ENCODE measurements at regions not wholly inside any gene's neighbourhood (a gene's known extent, or its start where the extent isn't known, plus 50 kb on each side); places are given as distances from the start of the nearest gene placed in this dataset.

DNA sequence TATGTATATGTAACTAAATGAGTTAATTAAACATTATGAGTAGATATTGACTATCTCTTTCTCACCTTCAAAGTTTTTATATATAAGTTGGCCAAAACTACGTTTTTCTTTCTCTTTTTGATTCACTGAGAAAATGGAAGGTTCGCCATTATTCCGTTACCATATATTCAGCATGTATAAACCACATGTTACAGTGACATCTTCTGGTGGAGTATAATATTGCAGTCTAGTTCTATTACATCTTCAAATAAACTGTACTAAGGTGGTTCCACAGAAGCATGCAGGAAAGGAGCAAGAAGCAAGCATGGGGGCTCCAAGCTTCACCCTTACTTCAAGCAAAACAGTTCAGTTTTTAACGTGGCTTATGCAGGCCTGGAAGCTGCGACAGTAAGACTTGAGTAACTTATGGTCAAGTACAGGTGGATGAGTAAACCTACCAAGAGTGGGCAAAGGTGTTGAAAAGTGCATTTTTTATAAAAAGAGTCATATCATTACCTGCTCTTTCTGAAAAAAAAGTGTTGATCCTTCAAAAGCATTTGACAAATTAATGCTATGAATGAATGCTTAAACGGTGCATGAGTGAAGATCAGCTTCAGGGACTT, 129.8 kb upstream of the RAB6C start:
- Histone ChIP-seq H3K9me3 (no peaks in the 10 kb centered on the region), H3K9ac (no peak overlapping the region), H2AFZ (ENCODE audit: low read depth) (no peak overlapping the region), H3K27ac (ENCODE audit: low read depth in 2 of 2, low read length in 1 of 2) (no peak overlapping the region), H3K36me3 (replicated peaks in 1 of 2; ENCODE audit: control insufficient read depth in 1 of 2, insufficient read depth in 2 of 2, low read length in 1 of 2) (no peaks in the 10 kb centered on the region), H3K27me3 (ENCODE audit: insufficient read depth) (no peaks in the 10 kb centered on the region; the same call in 1 of the 2 replicates), H4K20me1 (ENCODE audit: insufficient read depth) (no peaks in the 10 kb centered on the region), H3K4me3 (ENCODE audit: low read depth in 2 of 2, low read length in 1 of 2) (peak overlapping the region in 1 of 2 experiments; percentile 20; a peak in 1 of 4 replicates), H3K79me2 (ENCODE audit: insufficient read depth) (no peaks in the 10 kb centered on the region), H3K9me2 (no peaks in the 10 kb centered on the region), H3F3A (replicated peaks; ENCODE audit: insufficient read depth) (no peaks in the 10 kb centered on the region), H3K4me2 (no peak overlapping the region), H3K4me1 (ENCODE audit: control insufficient read depth in 1 of 2, insufficient read depth in 2 of 2, low read depth in 1 of 2, low read length in 1 of 2) (no peaks in the 10 kb centered on the region)
- DNase-seq: peak; percentile 60
- ChIA-PET CTCF (interaction anchor here (0.8 to 2.3 kb wide), 14 partner anchors 9 to 1113 kb away, joined by 3 to 10 read pairs (median 4); no protein-coding TSS in a partner anchor), POLR2A (no interaction called here)
- WGBS (ENCODE audit: low lambda C conversion rate): 4% methylated on average over 6 of the region's 6 CpGs
- peak; percentile 90 for TF ChIP-seq RAD21 (IDR thresholded peaks at IDR 0.05; ENCODE audit: low read length)
- TF ChIP-seq, protein P1, sequence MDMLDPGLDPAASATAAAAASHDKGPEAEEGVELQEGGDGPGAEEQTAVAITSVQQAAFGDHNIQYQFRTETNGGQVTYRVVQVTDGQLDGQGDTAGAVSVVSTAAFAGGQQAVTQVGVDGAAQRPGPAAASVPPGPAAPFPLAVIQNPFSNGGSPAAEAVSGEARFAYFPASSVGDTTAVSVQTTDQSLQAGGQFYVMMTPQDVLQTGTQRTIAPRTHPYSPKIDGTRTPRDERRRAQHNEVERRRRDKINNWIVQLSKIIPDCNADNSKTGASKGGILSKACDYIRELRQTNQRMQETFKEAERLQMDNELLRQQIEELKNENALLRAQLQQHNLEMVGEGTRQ (IDR thresholded peaks at IDR 0.05; ENCODE audit: borderline replicate concordance, low read depth, low read length): no peak
- TF ChIP-seq SIN3A (IDR thresholded peaks at IDR 0.05; ENCODE audit: borderline replicate concordance, low read depth, low read length): no peak
- peak; percentile 55; the same call in 1 of the 2 replicates for TF ChIP-seq SMC3 (IDR thresholded peaks at IDR 0.05; ENCODE audit: low read depth, low read length)
- TF ChIP-seq, protein P2, sequence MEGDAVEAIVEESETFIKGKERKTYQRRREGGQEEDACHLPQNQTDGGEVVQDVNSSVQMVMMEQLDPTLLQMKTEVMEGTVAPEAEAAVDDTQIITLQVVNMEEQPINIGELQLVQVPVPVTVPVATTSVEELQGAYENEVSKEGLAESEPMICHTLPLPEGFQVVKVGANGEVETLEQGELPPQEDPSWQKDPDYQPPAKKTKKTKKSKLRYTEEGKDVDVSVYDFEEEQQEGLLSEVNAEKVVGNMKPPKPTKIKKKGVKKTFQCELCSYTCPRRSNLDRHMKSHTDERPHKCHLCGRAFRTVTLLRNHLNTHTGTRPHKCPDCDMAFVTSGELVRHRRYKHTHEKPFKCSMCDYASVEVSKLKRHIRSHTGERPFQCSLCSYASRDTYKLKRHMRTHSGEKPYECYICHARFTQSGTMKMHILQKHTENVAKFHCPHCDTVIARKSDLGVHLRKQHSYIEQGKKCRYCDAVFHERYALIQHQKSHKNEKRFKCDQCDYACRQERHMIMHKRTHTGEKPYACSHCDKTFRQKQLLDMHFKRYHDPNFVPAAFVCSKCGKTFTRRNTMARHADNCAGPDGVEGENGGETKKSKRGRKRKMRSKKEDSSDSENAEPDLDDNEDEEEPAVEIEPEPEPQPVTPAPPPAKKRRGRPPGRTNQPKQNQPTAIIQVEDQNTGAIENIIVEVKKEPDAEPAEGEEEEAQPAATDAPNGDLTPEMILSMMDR (IDR thresholded peaks at IDR 0.05): peak; percentile 78
- peak; percentile 66; the same call in 1 of the 2 replicates for TF ChIP-seq YY1 (IDR thresholded peaks at IDR 0.05; ENCODE audit: low read depth)
- TF ChIP-seq, protein P3, sequence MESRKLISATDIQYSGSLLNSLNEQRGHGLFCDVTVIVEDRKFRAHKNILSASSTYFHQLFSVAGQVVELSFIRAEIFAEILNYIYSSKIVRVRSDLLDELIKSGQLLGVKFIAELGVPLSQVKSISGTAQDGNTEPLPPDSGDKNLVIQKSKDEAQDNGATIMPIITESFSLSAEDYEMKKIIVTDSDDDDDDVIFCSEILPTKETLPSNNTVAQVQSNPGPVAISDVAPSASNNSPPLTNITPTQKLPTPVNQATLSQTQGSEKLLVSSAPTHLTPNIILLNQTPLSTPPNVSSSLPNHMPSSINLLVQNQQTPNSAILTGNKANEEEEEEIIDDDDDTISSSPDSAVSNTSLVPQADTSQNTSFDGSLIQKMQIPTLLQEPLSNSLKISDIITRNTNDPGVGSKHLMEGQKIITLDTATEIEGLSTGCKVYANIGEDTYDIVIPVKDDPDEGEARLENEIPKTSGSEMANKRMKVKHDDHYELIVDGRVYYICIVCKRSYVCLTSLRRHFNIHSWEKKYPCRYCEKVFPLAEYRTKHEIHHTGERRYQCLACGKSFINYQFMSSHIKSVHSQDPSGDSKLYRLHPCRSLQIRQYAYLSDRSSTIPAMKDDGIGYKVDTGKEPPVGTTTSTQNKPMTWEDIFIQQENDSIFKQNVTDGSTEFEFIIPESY (IDR thresholded peaks at IDR 0.05; ENCODE audit: borderline replicate concordance, low read depth): no peak

DNA sequence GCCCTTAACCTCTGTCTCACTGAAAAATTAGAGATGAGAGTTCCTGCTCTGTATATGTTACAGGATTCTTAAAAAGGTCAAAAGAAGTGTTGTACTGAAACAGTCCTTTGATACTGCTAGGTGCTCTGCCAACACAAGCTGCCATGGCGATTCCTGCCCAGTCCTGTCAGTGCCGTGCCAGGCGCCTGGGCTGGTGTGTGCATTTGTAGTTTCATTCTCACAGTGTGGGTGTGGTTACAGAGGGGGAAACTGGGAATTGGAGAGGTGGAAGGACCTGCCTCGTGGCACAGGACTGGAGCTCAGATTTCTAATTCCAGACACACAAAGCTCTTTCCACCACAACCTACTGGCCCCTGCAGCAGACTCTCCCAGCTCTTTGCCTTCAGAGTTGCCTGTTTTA, 122.3 kb upstream of the RAB6C start:
- Histone ChIP-seq H3K9ac (no peak overlapping the region), H3F3A (replicated peaks; ENCODE audit: insufficient read depth) (no peaks in the 10 kb centered on the region), H3K4me2 (no peak overlapping the region), H4K20me1 (ENCODE audit: insufficient read depth) (no peaks in the 10 kb centered on the region), H3K4me1 (ENCODE audit: control insufficient read depth in 1 of 2, insufficient read depth in 2 of 2, low read depth in 1 of 2, low read length in 1 of 2) (peaks cover 0 to 18% of the 10 kb centered on the region in 2 experiments; a peak in 2 of 4 replicates), H3K4me3 (ENCODE audit: low read depth in 2 of 2, low read length in 1 of 2) (no peak overlapping the region), H3K9me3 (no peaks in the 10 kb centered on the region), H3K27me3 (ENCODE audit: insufficient read depth) (no peaks in the 10 kb centered on the region), H3K79me2 (ENCODE audit: insufficient read depth) (no peaks in the 10 kb centered on the region), H3K36me3 (replicated peaks in 1 of 2; ENCODE audit: control insufficient read depth in 1 of 2, insufficient read depth in 2 of 2, low read length in 1 of 2) (no peaks in the 10 kb centered on the region), H3K27ac (ENCODE audit: low read depth in 2 of 2, low read length in 1 of 2) (no peak overlapping the region), H3K9me2 (no peaks in the 10 kb centered on the region), H2AFZ (ENCODE audit: low read depth) (no peak overlapping the region)
- 43% methylated on average over 3 of the region's 4 CpGs for WGBS (ENCODE audit: low lambda C conversion rate)
- DNase-seq: no peak
- ChIA-PET CTCF (interaction anchor here (0.7 to 2.2 kb wide), 2 partner anchors 10 to 66 kb away, joined by 3 to 10 read pairs; no protein-coding TSS in a partner anchor), POLR2A (no interaction called here)
- no peak for TF ChIP-seq MEF2A (IDR thresholded peaks at IDR 0.05; ENCODE audit: borderline replicate concordance, low read depth)
- no peak for TF ChIP-seq POLR2AphosphoS5 (IDR thresholded peaks at IDR 0.05; ENCODE audit: low read depth, low read length)
- TF ChIP-seq MXI1 (IDR thresholded peaks at IDR 0.05; ENCODE audit: low read depth, low read length): no peak
- TF ChIP-seq RFX5 (IDR thresholded peaks at IDR 0.05; ENCODE audit: low read length): no peak
- TF ChIP-seq, protein P4, sequence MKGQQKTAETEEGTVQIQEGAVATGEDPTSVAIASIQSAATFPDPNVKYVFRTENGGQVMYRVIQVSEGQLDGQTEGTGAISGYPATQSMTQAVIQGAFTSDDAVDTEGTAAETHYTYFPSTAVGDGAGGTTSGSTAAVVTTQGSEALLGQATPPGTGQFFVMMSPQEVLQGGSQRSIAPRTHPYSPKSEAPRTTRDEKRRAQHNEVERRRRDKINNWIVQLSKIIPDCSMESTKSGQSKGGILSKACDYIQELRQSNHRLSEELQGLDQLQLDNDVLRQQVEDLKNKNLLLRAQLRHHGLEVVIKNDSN (IDR thresholded peaks at IDR 0.05; ENCODE audit: borderline replicate concordance, low read depth): no peak
- TF ChIP-seq YY1 (IDR thresholded peaks at IDR 0.05; ENCODE audit: low read depth): no peak
- TF ChIP-seq, protein P2 (IDR thresholded peaks at IDR 0.05): no peak
- TF ChIP-seq, protein P5, sequence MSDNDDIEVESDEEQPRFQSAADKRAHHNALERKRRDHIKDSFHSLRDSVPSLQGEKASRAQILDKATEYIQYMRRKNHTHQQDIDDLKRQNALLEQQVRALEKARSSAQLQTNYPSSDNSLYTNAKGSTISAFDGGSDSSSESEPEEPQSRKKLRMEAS (IDR thresholded peaks at IDR 0.05; ENCODE audit: low read depth): no peak
- TF ChIP-seq RXRA (IDR thresholded peaks at IDR 0.05; ENCODE audit: borderline replicate concordance, low read depth): no peak
- TF ChIP-seq, protein P1 (IDR thresholded peaks at IDR 0.05; ENCODE audit: borderline replicate concordance, low read depth, low read length): no peak
- no peak for TF ChIP-seq NFIC (IDR thresholded peaks at IDR 0.05; ENCODE audit: borderline replicate concordance)
- TF ChIP-seq JUND (IDR thresholded peaks at IDR 0.05): no peak
- TF ChIP-seq FOXM1 (IDR thresholded peaks at IDR 0.05; ENCODE audit: low read depth): no peak
- no peak for TF ChIP-seq RCOR1 (IDR thresholded peaks at IDR 0.05; ENCODE audit: low read length)

All from SK-N-SH (cell line).